Peyer's patch (tissue), 4 donors: ENCODE measurements at regions not wholly inside any gene's neighbourhood (a gene's known extent, or its start where the extent isn't known, plus 50 kb on each side); places are given as distances from the start of the nearest gene placed in this dataset.

ENCODE experiments used
- CTCF ChIP-seq, 6 experiments: fragments of 450-650 bp in 4 of 6; fragments of 200-600 bp in 2 of 6; sonication (generic) in 1 of 6; IDR thresholded peaks; one replicate each; pipeline ENCODE4 v1.5.1; 2017 to 2019; ENCODE audit warnings: antibody characterized with exemption in 6 of 6, mild to moderate bottlenecking in 3 of 6, moderate library complexity in 1 of 6
- POLR2A ChIP-seq, 2 donors: fragments of 450-650 bp; IDR thresholded peaks; one replicate each; pipeline ENCODE4 v1.5.1; 2017; ENCODE audit warnings: antibody characterized with exemption in 2 of 2, mild to moderate bottlenecking in 2 of 2, moderate library complexity in 2 of 2

DNA sequence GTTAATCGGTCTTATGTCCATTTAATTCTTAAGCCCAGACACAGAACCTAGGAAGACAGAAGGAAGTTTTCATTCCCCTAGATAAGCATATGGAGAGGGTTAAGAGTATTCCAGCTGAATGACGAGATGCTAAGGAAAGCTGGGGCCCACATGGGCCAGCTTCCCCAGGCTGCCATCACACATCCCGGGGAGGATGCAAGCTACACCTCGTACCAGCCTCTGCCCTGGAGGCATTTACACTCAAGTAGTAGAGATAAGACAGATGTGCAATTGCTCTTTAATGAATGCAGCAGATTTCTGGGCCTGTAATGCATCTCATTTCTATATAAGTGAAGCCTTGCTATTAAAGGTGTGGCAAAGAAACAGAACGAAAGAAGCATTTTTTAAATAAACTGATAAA is 144.5 kb downstream of the MEX3B start:
- TF ChIP-seq CTCF (IDR thresholded peaks at IDR 0.05) (no peak), POLR2A (IDR thresholded peaks at IDR 0.05) (no peak)
